GM18873 (cell line): ENCODE measurements at regions not wholly inside any gene's neighbourhood (a gene's known extent, or its start where the extent isn't known, plus 50 kb on each side); places are given as distances from the start of the nearest gene placed in this dataset.

Experiments used
- ATAC-seq: cut with Tn5 transposase; IDR thresholded peaks from one replicate; pipeline ENCODE4 v1.9.1; 2021; ENCODE audit warnings: mild to moderate bottlenecking, moderate library complexity, moderate number of reproducible peaks; ENCODE audit not compliant: unreplicated experiment, low FRiP score

DNA sequence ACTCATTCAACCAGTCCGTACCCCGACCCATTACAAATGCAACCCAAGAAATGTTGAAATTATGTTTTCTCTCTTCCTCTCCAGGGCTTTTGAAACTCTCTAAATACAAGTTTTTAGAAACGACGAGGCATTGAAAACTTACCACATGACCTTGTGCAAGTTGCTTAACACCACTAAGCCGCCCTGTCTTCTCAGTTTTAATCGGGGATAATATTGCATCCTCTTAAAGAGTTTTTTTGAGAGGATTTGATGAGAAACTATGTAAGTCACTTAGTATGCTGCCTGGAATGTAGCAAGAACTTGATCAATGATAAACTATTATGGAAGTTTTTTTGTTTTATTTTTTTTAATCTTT is 149.0 kb upstream of the FAM20A start:
- ATAC-seq: no peak

DNA sequence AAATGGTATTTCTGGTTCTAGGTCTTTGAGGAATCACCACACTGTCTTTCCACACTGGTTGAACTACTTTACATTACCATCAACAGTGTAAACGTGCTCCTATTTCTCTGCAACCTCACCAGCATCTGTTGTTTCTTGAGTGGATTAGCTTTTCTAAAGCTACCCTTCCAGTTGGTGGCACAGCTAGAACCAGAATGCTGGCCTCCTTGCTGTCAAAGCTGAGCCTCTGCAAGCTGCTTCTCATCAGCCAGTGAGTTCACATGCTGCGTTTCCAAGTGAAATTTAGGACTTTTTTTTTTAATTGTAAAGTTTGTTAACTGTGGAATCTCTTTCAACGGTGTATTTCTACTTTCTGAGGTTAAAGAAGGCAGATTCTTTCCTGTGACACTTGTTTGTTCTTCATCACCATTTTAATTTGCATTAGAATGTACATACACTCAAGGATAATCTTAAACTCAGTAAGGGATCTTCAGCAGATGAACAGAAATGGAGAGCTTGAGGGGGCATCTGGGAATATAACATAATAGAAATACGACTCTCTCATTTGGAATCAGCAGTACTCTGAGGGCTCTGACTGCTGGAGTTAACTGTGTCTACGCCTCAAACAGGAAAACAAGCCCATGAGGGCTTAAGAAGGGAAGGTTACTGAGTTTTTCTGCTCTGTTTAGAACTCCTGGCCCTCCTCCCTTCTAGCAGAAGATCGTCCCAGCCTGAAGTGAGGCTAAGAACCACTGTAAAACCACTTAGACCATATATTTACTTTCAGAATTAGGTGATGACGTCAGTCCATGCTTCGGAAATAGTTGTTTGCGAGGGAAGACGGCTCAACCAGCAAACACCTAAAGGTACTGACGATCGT is 148.4 kb upstream of the FAM20A start:
- no peak for ATAC-seq

DNA sequence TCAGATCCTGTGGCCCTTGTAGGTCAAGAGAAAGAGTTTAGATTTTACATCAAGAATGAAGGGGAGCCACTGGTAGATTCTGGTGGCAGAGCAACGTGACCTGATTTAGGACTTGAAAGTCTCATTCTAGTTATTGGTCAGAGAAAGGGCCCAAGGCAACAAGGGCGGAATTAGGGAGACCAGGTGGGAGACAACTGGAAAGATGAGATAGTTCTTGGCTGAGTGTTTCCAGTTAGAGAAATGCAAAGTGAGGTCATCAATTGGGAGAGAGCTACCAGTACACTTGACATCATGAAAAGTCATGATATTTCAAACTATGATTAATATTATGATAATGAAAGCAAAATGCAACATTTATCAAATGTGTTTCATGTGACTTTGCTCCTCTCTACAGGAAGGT is 147.2 kb upstream of the FAM20A start:
- no peak for ATAC-seq

DNA sequence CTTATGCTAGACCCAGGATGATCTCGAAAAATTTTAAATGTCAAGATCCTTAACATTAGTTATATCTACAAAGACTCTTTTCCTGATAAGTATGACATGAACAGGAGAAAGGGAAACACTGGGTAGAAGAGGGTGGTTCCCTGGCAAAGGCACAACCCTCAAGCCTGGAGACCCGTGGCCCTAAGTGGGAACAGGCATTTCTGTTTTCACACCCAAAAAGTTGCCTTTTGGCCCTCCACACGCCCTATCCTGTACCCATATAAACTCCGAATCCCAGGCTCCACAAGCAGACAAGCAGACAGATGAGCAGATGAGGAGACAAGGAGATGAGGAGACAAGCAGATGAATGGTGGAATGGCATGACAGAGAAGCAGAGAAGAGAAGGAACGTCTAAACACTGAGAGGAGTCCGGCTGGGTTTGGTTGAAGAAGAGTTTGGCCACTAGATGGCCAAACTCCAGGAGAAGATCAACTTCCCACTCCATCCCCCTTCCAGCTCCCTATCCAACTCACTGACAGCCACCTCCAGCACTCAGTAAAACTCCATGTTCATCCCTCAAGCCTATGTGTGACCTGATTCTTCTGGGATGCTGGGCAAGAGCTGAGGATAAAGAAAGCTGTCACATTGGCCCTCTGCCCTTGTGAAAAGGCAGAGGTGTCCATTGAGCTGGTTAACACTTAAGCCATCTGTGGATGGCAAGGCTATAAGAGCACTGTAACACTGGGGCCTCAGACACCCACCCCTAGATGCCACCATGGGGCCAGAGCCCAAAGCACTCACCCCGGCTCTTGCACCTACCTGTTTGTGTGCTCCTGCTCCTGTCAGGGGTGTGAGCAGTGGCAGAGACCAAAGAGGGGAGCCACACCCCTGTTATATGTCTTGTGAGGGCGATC is 139.6 kb upstream of the FAM20A start:
- ATAC-seq: no peak

DNA sequence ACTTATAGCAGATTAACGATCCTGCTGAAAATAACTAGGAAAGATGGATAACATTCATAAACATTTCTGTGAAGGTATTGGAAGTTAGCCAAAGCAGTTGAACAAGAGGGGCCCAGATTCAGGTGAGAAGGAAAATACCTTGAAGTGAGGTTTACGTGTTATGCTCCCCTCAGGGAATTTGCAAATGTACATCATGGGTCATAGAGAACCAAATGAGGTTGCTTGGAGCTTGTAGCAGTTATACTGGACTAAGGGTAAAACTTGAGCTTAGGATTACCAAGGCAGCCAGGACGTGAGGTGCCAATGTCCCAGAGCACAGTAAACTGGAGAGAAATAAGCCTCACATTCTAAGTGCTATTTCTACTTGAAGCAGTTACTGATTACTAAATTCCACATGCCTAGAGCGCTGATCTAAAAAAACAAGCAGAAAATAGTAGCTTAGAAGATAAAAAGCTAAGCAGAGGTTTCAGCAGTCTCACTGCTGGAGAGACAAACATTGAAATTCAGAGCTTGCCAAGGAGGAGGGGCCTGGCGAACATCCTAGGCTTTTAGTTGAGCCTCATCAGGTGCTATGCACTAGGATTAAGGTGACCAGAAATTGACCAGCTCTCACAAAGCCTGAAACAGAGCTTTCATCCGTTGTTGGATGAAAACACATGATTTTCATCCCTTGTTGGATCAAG is 136.7 kb upstream of the FAM20A start:
- no peak for ATAC-seq

DNA sequence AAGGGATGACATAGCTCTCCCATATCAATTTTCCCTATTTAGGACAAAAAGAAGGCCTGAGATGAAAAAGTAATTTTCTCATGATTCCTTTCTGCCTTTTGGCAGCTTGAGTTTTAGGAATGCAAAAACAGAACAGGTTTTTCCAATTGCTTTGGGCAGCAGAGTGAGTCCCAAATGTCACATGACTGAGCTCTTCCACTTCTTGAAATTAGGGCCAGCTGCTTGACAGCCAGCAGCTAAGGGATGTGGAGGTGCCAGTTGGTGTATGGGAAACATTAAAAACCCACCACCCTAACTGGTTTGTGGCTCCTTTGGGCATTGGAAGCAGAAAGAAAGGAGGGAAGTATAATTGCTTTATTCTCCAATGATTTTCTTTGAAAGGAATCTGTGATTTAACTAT is 133.8 kb upstream of the FAM20A start:
- ATAC-seq: no peak

DNA sequence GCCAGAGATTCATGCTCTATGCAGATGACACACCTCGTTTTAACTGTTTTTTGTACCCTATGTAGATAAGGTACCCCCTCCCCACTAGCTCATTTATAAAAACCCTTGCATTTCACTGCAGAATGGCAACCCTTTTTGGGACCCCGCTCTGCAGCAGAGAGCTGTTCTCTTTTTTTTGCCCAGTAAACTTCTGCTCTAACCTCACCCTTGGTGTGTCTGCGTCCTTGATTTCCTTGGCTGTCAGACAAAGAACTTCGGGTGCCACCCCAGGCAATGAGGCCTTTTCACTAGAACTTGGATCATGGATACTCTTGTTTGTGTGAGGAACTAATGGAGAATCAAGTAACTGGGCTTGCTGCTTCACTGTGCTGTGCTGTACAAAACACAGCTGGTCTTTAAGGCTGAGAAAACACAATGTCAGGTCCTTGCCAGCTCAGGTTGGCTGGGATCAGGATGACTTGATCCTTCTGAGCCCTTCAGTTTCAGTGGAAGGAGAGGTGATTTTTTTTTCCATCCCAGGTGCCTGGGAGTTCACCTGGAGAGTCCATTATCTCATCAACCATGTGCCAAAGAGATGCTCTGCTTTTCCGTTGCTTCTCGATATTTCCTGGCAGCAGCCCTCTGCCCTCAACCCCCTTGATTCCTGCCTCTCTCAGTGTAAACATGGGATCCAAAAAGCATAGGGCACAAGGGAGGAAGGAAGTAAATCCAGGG is 133.2 kb upstream of the FAM20A start:
- no peak for ATAC-seq

DNA sequence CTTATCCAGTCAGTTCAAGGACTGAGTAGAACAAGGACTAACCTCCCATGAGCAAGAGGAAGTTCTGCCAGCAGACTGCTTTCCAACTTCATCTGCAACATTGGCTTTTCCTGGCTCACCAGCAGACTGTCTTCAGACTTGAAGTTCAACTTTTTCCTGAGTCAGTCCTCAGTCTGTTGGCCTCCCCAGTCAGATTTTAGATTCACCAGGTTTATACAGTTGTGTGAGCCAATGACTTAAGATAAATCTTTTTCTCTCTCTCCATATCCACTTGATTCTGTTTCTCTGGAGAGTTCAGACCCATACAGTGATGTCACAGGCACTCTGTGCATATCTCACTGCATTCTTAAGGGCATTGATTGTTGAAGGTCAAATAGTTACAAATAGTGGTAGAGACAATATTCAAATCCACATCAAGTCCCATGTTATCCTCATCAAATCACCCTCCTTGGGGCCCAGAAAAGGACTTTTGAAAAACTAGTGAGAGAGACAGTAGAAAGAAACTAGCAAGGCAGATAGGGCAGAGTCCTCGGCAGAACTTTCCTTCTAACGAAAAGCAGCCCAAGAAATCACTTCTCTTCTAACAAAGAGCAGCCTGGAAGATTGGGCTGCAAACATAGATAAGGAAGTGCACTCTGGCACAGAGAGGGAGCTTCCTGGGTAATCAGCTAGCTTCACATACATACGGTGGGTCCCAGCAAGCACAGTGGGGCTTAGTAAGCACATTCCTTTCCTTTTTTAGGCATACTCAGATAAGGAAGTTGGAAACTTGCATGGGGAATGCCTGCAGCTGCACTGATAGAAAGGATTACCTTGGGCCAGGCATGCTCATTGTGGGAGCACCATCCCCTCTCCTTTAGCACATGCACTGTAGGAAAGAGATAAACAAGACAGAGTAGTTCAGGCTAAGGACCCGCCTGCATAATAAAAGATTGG is 132.3 kb upstream of the FAM20A start:
- ATAC-seq: no peak

DNA sequence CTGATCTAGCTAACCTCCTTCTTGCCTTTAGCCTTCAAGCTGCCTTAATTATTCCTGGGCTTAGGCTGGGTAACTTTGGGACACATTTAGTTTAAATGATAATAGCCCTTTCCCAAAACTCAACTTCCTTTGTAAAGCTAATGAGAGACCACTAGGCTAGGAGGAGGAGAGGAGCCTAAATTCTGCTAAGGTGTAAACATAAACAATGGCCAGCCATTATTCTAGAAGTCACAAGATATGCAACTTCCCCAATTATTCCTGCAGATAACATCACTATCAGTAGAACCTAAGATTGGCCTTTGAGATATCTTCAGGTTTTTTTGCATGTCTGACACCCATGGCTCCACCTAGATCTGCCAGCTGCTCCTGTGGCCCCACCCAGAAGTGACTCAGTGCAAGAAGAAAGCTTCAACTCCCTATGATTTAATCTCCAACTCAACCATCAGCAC is 131.2 kb upstream of the FAM20A start:
- no peak for ATAC-seq

DNA sequence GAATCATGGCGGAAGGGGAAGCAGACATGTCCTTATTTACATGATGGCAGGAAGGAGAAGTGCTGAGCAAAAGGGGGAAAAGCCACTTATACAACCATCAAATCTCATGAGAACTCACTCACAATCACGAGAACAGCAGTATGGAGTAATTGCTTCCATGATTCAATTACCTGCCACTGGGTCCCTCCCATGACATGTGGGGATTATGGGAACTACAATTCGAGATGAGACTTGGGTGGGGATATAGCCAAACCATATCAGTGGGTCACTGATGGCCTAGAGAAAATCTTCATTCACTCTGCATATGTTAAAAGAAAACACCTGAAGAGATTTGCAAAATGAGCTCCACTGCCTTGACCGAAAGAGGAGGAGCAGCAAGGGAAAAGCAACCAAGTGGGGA is 130.3 kb upstream of the FAM20A start:
- ATAC-seq: no peak

DNA sequence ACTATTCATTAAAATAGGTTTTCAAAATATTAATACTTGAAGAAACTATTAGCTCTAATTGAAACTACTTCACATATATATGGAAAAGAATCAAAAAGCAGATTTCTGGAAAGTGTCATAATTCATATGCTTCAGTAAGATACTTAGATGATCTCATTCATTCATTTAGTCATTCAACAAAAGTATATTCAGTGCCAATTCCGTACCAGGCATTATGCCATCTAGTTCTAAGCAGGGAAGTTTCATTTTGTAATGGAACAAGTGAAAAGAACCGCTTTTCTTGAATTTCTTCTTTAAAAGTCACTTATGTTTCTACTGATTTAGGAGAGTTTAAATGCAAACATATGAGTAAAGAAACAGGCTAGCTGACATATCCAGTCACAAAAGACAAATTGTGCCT is 118.3 kb upstream of the FAM20A start:
- ATAC-seq: no peak

DNA sequence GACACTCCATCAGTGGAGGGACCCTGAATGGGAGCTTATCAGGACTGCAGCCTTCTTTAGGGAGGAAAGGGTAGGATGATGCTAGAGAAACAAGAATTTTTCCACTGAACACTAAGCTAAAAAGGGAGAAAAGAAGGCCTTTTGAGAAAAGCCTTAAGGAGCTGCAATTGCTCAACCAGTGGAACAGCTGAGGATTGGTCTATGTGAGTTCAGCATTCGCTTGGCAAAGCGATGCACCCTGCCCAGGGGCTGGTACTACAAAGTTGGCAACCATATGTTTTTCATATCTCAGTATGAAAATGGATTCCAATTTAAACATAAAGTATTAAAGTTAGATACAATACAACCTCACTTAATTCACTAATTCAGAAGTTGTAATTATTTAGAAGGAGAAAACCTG is 117.8 kb upstream of the FAM20A start:
- ATAC-seq: no peak

DNA sequence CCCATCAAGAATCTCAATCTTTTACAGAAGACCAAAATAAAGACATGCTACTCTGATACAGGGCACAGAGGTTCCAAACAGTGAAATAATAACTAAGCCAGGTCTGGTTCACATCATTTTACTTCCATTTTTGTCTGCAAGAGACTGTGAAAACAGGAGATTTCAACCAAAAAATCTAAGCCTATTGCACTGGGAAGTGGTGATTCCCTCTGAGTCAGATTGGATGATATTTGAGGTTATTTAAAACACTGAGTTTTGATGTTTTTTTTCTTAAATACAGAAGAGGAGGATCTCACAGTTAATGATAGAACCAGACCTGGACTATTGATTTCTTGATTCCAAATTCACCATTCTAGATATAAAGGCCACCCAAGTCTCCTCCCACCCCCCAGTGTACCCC is 117.3 kb upstream of the FAM20A start:
- ATAC-seq: no peak

DNA sequence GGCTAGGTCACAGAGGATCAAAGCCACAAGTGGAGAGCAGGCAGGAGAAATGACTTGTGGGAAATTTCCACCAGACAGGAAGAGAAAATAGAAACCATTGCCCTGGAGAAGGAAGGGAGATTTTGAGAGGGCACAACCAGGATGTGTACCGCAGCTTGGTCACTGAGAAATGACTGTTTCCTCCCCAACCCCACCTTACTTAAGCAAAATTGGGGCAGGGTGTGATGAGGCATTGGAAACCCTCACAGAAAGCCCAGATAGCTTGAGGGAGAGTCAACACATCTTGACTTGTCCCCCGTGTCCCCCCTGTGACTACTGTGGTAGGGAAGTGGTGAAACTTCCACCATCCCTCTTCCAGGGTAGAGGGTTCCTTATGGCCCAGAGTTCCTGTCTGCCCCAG is 113.5 kb upstream of the FAM20A start:
- no peak for ATAC-seq

DNA sequence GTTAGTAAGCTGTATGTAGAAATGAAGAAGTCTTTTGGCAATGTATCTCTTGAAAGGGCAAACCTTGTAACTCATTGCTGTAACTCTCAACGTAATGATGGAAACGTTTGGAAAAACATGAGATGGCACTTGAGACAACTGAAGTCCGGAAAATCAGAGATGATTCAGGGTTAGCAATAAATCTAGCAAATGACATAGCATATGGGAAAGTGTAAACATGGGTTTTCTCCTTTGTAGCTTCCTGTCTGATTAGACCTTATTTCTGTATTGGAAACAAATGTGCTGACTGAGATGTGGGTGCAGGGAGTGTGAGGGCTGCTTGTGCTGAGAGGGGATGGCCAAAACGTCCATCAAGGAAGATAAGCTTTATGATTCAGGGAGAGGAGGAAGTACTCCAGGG is 110.7 kb upstream of the FAM20A start:
- no peak for ATAC-seq

DNA sequence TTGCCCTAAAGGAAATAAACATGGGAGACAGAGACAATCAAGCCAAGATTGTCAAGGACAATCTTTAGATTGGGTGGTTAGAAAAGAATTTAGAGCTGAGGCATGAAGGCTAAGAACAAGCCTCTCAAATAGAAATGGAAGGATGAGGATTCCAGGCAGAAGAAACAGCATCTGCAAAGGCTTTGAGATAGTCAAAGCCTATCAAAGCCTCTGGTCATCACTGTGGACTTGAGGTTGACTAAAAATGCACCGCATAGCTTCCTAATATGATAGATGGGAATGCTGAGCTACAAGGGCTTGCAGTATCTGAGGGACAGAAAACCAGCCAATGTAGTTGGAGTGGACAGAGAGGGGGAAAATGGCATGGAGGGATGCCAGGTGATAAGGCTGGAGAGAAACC is 109.8 kb upstream of the FAM20A start:
- no peak for ATAC-seq

DNA sequence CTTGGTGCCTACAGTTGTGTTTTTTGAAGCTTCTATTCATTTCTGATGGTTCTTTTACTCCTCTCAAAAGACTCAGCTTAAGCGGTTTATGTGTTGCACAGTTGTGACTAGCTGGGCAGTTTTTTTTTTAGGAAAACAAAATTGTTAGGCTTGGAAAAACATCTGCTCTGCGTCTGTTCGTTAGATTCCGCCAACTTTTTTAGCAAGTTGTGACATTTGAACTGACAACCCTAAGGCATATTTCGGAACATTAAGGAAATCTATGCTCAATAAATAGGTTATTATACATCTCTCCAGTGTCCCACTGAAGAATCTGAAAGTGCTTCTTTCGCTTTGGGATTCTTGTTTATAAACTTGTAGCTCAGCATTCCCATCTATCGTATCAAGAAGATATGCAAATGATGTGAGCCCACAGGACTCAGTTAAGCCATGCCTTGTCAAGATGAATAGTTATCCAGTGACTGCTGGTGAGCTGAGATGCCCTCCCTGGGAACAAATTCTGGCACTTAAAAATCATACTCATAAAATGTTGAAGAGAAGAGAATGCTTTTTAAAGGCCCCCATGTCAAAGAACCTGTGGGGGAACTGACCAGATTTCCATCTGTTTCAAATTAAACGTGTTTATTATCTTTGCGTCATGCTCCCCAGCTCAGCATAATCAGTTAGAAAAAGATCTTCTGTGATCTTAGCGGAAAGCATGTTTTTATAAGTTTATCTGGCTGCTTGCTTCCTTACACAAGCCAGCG is 109.0 kb upstream of the FAM20A start:
- no peak for ATAC-seq

DNA sequence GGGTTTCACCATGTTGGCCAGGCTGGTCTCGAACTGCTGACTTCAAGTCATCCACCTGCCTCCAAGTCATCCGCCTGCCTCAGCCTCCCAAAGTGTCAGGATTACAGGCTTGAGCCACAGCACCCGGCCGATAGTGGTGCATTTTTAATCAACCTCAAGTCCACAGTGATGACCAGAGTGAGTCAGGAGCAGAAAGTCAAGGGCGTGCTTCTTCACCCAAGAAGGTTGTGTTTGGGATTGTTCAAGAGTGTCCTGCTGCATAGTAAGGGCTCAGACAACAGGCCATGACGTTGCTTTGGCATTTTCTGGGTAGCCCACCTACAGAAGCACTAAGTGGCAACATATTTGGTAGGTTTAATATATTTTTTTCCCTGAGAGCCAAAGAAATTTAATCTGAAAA is 108.3 kb upstream of the FAM20A start:
- ATAC-seq: no peak

DNA sequence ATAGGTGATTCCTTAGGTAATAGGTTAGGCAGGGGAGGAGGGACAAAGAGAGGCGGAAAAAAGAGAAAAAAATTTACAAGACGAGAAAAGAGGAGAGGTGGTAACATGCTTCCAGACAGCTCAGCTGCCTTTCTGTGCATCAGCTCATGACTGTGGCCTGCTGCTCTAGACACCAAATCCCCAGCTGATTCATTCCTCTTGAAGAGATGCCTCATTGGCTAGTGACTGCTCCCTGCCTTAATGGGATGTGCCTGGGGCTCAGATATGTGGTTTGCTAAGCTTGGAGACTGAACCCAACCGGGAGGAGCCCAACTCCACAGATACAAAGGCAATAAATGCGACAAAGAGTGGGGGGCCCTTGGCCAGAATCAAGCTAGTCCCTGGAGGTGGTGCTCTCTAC is 105.9 kb upstream of the FAM20A start:
- ATAC-seq: no peak
